ENCODE measurements at regions not wholly inside any gene's neighbourhood (a gene's known extent, or its start where the extent isn't known, plus 50 kb on each side); places are given as distances from the start of the nearest gene placed in this dataset.

GRCh38 chr1:4268889-4269284, 368.8 kb upstream of the C1orf174 start:
- ChIA-PET POLR2A (ENCODE audit: unreplicated experiment) (no interaction called here), CTCF (no interaction called here)
- no peak for TF ChIP-seq NFE2L2 (IDR thresholded peaks at IDR 0.05; ENCODE audit: low read depth, low read length)
- TF ChIP-seq CEBPB (IDR thresholded peaks at IDR 0.05; ENCODE audit: low read depth, low read length) = no peak
- no peak for TF ChIP-seq MAZ (IDR thresholded peaks at IDR 0.05; ENCODE audit: borderline replicate concordance, low read depth, low read length)
- no peak for TF ChIP-seq FOS (IDR thresholded peaks at IDR 0.05; ENCODE audit: low read depth, low read length)
- TF ChIP-seq RFX5 (IDR thresholded peaks at IDR 0.05; ENCODE audit: low read depth, low read length) = no peak
- TF ChIP-seq, protein P1, sequence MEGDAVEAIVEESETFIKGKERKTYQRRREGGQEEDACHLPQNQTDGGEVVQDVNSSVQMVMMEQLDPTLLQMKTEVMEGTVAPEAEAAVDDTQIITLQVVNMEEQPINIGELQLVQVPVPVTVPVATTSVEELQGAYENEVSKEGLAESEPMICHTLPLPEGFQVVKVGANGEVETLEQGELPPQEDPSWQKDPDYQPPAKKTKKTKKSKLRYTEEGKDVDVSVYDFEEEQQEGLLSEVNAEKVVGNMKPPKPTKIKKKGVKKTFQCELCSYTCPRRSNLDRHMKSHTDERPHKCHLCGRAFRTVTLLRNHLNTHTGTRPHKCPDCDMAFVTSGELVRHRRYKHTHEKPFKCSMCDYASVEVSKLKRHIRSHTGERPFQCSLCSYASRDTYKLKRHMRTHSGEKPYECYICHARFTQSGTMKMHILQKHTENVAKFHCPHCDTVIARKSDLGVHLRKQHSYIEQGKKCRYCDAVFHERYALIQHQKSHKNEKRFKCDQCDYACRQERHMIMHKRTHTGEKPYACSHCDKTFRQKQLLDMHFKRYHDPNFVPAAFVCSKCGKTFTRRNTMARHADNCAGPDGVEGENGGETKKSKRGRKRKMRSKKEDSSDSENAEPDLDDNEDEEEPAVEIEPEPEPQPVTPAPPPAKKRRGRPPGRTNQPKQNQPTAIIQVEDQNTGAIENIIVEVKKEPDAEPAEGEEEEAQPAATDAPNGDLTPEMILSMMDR (conservative IDR thresholded peaks at IDR 0.05; ENCODE audit: low read depth, low read length) = no peak
- no peak for TF ChIP-seq MXI1 (IDR thresholded peaks at IDR 0.05; ENCODE audit: borderline replicate concordance, low read depth, low read length)
- TF ChIP-seq SMC3 (IDR thresholded peaks at IDR 0.05; ENCODE audit: low read depth, low read length) = no peak
- TF ChIP-seq RCOR1 (IDR thresholded peaks at IDR 0.05; ENCODE audit: insufficient replicate concordance, low read length) = no peak
- no peak for TF ChIP-seq RAD21 (IDR thresholded peaks at IDR 0.05; ENCODE audit: low read length)
- no peak for TF ChIP-seq MAFK (IDR thresholded peaks at IDR 0.05; ENCODE audit: low read depth, low read length)
- TF ChIP-seq ELK1 (IDR thresholded peaks at IDR 0.05; ENCODE audit: borderline replicate concordance, low read depth, low read length) = no peak
- TF ChIP-seq CHD1 (IDR thresholded peaks at IDR 0.05; ENCODE audit: low read depth, low read length) = no peak
- TF ChIP-seq POLR2A (IDR thresholded peaks at IDR 0.05; ENCODE audit: low read depth, low read length) = no peak
- TF ChIP-seq, protein P2, sequence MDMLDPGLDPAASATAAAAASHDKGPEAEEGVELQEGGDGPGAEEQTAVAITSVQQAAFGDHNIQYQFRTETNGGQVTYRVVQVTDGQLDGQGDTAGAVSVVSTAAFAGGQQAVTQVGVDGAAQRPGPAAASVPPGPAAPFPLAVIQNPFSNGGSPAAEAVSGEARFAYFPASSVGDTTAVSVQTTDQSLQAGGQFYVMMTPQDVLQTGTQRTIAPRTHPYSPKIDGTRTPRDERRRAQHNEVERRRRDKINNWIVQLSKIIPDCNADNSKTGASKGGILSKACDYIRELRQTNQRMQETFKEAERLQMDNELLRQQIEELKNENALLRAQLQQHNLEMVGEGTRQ (IDR thresholded peaks at IDR 0.05; ENCODE audit: low read depth, low read length) = no peak
- no peak for TF ChIP-seq BHLHE40 (IDR thresholded peaks at IDR 0.05; ENCODE audit: low read depth, low read length)
- no peak overlapping the region for H3K9ac ChIP-seq (ENCODE audit: low read depth, low read length)
- H2BK120ac ChIP-seq (ENCODE audit: low read depth, low read length) = no peak overlapping the region
- dilution Hi-C loops (cut with HindIII; ENCODE audit: low sequenced_read_pairs, unreplicated experiment) = no loop called here
- H2AK5ac ChIP-seq (ENCODE audit: low read depth, low read length) = no peak overlapping the region
- no peaks in the 10 kb centered on the region for H3K79me1 ChIP-seq (ENCODE audit: low read depth in 1 of 2, low read length in 2 of 2)
- ATAC-seq (ENCODE audit: low read depth) (no peak), DNase-seq (no peak)
- H3K27ac ChIP-seq (ENCODE audit: insufficient read depth, low read length) = no peak overlapping the region
- H3K4me1 ChIP-seq (ENCODE audit: control insufficient read depth, insufficient read depth, low read length) = no peaks in the 10 kb centered on the region
- no peaks in the 10 kb centered on the region for H4K20me1 ChIP-seq (ENCODE audit: insufficient read depth, low read length)
- no peak overlapping the region for H3K23ac ChIP-seq (ENCODE audit: low read depth, low read length)
- no peak overlapping the region for H4K5ac ChIP-seq (ENCODE audit: low read depth, low read length)
- no peak overlapping the region for H3K4me3 ChIP-seq (ENCODE audit: insufficient read depth, low read depth, low read length)
- H3K27me3 ChIP-seq (ENCODE audit: control insufficient read depth, insufficient read depth, low read length) = no peaks in the 10 kb centered on the region
- H4K8ac ChIP-seq (ENCODE audit: low read depth in 2 of 2, low read length in 2 of 2) = no peak overlapping the region
- no peak overlapping the region for H2AFZ ChIP-seq (replicated peaks; ENCODE audit: low read length, poor library complexity)
- in situ Hi-C loops (cut with MboI; ENCODE audit: low sequenced_read_pairs) = no loop called here
- H3K4me2 ChIP-seq (ENCODE audit: low read depth, low read length) = no peak overlapping the region
- no peak overlapping the region for H3K4ac ChIP-seq (ENCODE audit: low read depth, low read length)
- no peak overlapping the region for H2BK20ac ChIP-seq (ENCODE audit: low read depth, low read length)
- no TSS peak for BruUV-seq (replicated peaks)
- no peaks in the 10 kb centered on the region for H3K9me1 ChIP-seq (ENCODE audit: insufficient read depth, low read length)
- no CpG with 5 or more reads among the region's 9 CpGs for WGBS, 2 experiments (ENCODE audit: extremely low coverage in 2 of 2, insufficient read length in 1 of 2)
- H4K91ac ChIP-seq (ENCODE audit: insufficient read depth, low read depth, low read length) = no peak overlapping the region
- no peak overlapping the region for H2BK5ac ChIP-seq (ENCODE audit: low read depth, low read length, poor library complexity, severe bottlenecking)
- H3K14ac ChIP-seq (replicated peaks; ENCODE audit: low read depth, low read length) = no peak overlapping the region
- no peak overlapping the region for H3K18ac ChIP-seq (ENCODE audit: low read depth, low read length)
- no peaks in the 10 kb centered on the region for H3K36me3 ChIP-seq (ENCODE audit: control insufficient read depth, insufficient read depth, low read length)
- H3K9me3 ChIP-seq (ENCODE audit: control insufficient read depth, insufficient read depth, low read length) = peaks cover 38% of the 10 kb centered on the region
- intact Hi-C loops (cut with micrococcal nuclease) = no loop called here
- no peak overlapping the region for H2AK9ac ChIP-seq (replicated peaks; ENCODE audit: low read depth, low read length, poor library complexity)
- H2BK15ac ChIP-seq (ENCODE audit: low read depth, low read length) = no peak overlapping the region
- H3K56ac ChIP-seq (ENCODE audit: extremely low read depth, insufficient read depth, low read length) = no peak overlapping the region
